C4-2B (cell line): ENCODE measurements at regions not wholly inside any gene's neighbourhood (a gene's known extent, or its start where the extent isn't known, plus 50 kb on each side); places are given as distances from the start of the nearest gene placed in this dataset.

Source experiments
- H3K27ac ChIP-seq: fragments of 450-650 bp; 2 replicates; pipeline ENCODE4 v1.5.1; 2017
- ZFX ChIP-seq: fragments of 450-650 bp; IDR thresholded peaks from 2 replicates; pipeline ENCODE4 v1.6.1; 2017
- TF ChIP-seq, protein P1 (sequence below): fragments of 450-650 bp; conservative IDR thresholded peaks from 2 replicates; pipeline ENCODE4 v1.5.1; 2017; ENCODE audit warnings: mild to moderate bottlenecking

DNA sequence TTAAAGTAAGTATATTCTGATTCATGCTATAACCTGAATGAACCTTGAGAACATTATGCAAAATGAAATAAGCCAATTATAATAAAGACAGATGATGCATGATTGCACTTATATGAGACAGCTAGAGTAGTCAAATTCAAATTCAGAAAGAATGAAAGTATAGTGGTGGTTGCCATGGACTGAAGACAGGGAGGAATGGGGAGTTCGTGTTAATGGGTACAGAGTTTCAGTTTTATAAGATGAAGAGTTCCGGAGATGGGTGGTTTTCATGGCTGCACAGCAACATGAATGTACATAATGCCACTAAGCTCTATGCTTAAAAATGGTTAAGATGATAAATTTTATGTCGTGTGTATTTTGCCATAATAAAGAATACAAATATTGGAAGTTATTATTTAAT is 751.2 kb downstream of the TSN start:
- TF ChIP-seq, protein P1, sequence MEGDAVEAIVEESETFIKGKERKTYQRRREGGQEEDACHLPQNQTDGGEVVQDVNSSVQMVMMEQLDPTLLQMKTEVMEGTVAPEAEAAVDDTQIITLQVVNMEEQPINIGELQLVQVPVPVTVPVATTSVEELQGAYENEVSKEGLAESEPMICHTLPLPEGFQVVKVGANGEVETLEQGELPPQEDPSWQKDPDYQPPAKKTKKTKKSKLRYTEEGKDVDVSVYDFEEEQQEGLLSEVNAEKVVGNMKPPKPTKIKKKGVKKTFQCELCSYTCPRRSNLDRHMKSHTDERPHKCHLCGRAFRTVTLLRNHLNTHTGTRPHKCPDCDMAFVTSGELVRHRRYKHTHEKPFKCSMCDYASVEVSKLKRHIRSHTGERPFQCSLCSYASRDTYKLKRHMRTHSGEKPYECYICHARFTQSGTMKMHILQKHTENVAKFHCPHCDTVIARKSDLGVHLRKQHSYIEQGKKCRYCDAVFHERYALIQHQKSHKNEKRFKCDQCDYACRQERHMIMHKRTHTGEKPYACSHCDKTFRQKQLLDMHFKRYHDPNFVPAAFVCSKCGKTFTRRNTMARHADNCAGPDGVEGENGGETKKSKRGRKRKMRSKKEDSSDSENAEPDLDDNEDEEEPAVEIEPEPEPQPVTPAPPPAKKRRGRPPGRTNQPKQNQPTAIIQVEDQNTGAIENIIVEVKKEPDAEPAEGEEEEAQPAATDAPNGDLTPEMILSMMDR = no peak
- TF ChIP-seq ZFX = no peak
- H3K27ac ChIP-seq = no peak overlapping the region

GRCh38 chr2:122507261-122507660 is 751.8 kb downstream of the TSN start:
- TF ChIP-seq ZFX = no peak
- TF ChIP-seq, protein P1 = no peak
- no peak overlapping the region for H3K27ac ChIP-seq

- no peak for TF ChIP-seq ZFX
- TF ChIP-seq, protein P1 = no peak
- H3K27ac ChIP-seq = no peak overlapping the region
These were observed 756.6 kb downstream of the TSN start for GRCh38 chr2:122512091-122512490.

DNA sequence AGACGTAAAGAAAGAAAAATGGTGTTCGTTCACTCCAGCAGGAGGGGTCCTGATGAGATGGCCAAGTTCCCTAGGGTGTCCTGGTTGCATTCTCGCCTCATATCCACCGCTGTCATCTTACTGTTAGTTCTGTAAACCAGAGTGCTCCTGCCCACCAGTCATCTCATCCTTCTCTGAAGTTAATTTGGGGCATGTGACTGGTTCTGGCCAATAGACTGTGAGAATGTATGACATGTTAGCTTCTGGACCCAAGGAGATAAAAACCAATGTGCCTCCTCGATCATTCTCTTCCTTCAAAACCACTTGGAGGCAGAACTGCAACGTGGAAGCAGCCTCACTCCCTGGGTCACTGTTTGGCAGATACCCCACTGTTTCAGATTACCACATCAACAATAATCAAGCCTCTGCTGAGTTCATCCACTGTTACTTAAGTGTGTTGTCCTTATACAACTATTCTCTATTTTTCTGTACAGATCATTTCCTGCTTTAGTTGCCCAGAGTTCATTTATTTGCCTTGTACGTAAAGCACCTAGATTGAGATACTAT is 759.1 kb downstream of the TSN start:
- TF ChIP-seq, protein P1 = peak; percentile 25
- TF ChIP-seq ZFX = no peak
- no peak overlapping the region for H3K27ac ChIP-seq

GRCh38 chr2:122515731-122516290 is 760.4 kb downstream of the TSN start:
- no peak overlapping the region for H3K27ac ChIP-seq
- no peak for TF ChIP-seq ZFX
- TF ChIP-seq, protein P1 = no peak

- TF ChIP-seq, protein P1 = no peak
- TF ChIP-seq ZFX = no peak
- H3K27ac ChIP-seq = no peak overlapping the region
These were observed 761.3 kb downstream of the TSN start for GRCh38 chr2:122516775-122517174.

GRCh38 chr2:122519366-122519765 is 763.9 kb downstream of the TSN start:
- H3K27ac ChIP-seq = no peak overlapping the region
- TF ChIP-seq, protein P1 = peak; percentile 53
- no peak for TF ChIP-seq ZFX
